ENCODE measurements at regions not wholly inside any gene's neighbourhood (a gene's known extent, or its start where the extent isn't known, plus 50 kb on each side); places are given as distances from the start of the nearest gene placed in this dataset.

DNA sequence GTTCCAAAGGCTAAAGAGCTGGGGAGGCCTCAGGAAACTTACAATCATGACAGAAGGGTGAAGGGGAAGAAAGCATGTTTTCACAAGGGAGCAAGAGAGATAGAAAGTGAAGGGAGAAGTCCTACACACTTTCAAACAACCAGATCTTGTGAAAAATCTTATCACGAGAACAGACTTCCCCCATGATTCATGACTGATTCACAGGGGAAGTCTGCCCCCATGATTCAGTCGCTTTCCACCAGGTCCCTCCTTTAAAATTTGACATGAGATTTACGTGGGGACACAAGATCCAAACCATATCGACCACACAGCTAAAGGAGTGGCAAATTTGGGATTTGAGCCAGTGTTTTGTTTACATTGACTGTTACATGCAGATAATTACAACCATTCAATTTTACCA is 971.1 kb upstream of the HS3ST1 start:
- TF ChIP-seq, protein P1, sequence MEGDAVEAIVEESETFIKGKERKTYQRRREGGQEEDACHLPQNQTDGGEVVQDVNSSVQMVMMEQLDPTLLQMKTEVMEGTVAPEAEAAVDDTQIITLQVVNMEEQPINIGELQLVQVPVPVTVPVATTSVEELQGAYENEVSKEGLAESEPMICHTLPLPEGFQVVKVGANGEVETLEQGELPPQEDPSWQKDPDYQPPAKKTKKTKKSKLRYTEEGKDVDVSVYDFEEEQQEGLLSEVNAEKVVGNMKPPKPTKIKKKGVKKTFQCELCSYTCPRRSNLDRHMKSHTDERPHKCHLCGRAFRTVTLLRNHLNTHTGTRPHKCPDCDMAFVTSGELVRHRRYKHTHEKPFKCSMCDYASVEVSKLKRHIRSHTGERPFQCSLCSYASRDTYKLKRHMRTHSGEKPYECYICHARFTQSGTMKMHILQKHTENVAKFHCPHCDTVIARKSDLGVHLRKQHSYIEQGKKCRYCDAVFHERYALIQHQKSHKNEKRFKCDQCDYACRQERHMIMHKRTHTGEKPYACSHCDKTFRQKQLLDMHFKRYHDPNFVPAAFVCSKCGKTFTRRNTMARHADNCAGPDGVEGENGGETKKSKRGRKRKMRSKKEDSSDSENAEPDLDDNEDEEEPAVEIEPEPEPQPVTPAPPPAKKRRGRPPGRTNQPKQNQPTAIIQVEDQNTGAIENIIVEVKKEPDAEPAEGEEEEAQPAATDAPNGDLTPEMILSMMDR (IDR thresholded peaks at IDR 0.05; ENCODE audit: poor library complexity, severe bottlenecking), result no peak
- no peak for TF ChIP-seq EZH2 (IDR thresholded peaks at IDR 0.05; ENCODE audit: borderline replicate concordance, insufficient read depth, low read length, poor library complexity, severe bottlenecking)
- TF ChIP-seq POLR2AphosphoS5 (IDR thresholded peaks at IDR 0.05), result no peak
- TF ChIP-seq MXI1 (conservative IDR thresholded peaks at IDR 0.05; ENCODE audit: poor library complexity, severe bottlenecking), result no peak
